GM23338 (cell line): ENCODE measurements at regions not wholly inside any gene's neighbourhood (a gene's known extent, or its start where the extent isn't known, plus 50 kb on each side); places are given as distances from the start of the nearest gene placed in this dataset.

Experiments used
- ATAC-seq: fragments of 200-7000 bp; cut with Tn5 transposase; 3 replicates; pipeline ENCODE4 v1.9.1; 2020
- DNase-seq: peaks from one replicate; pipeline ENCODE4 v3.0.0-alpha.2; 2015; ENCODE audit warnings: low spot score
- H2AFZ ChIP-seq: fragments of 200-600 bp; sonication (generic); 2 replicates; pipeline ENCODE4 v1.8.0; 2016; ENCODE audit warnings: antibody characterized with exemption, mild to moderate bottlenecking, moderate library complexity
- H3F3A ChIP-seq: fragments of 200-600 bp; sonication (generic); replicated peaks from 2 replicates; pipeline ENCODE4 v1.8.0; 2017; ENCODE audit warnings: antibody characterized with exemption, mixed run types, low read depth
- H3K27ac ChIP-seq: fragments of 200-600 bp; sonication (generic); 2 replicates; pipeline ENCODE4 v1.6.1; 2016; ENCODE audit warnings: low read depth
- H3K27me3 ChIP-seq: fragments of 200-600 bp; sonication (generic); 2 replicates; pipeline ENCODE4 v1.8.0; 2016; ENCODE audit warnings: mild to moderate bottlenecking, mixed run types, moderate library complexity; ENCODE audit not compliant: insufficient read depth
- H3K36me3 ChIP-seq: fragments of 200-600 bp; sonication (generic); 2 replicates; pipeline ENCODE4 v1.8.0; 2016; ENCODE audit warnings: mild to moderate bottlenecking; ENCODE audit not compliant: insufficient read depth
- H3K4me1 ChIP-seq: fragments of 200-600 bp; sonication (generic); 2 replicates; pipeline ENCODE4 v1.8.0; 2016; ENCODE audit warnings: mild to moderate bottlenecking, moderate library complexity; ENCODE audit not compliant: insufficient read depth
- H3K4me2 ChIP-seq: fragments of 200-600 bp; sonication (generic); 2 replicates; pipeline ENCODE4 v1.7.1; 2017; ENCODE audit warnings: mixed run types
- H3K4me3 ChIP-seq: fragments of 200-600 bp; sonication (generic); 2 replicates; pipeline ENCODE4 v1.6.1; 2016; ENCODE audit warnings: mixed run types
- H3K79me2 ChIP-seq: fragments of 200-600 bp; sonication (generic); replicated peaks from 2 replicates; pipeline ENCODE4 v1.8.0; 2017; ENCODE audit warnings: mild to moderate bottlenecking; ENCODE audit not compliant: insufficient read depth
- H3K9me2 ChIP-seq: fragments of 200-600 bp; sonication (generic); 2 replicates; pipeline ENCODE4 v1.8.0; 2017; ENCODE audit not compliant: insufficient read depth
- H4K20me1 ChIP-seq: fragments of 200-600 bp; sonication (generic); replicated peaks from 2 replicates; pipeline ENCODE4 v1.8.0; 2017; ENCODE audit warnings: mild to moderate bottlenecking; ENCODE audit not compliant: insufficient read depth
- H3K27ac Mint-ChIP-seq: 2 replicates; pipeline ENCODE4 v1.8.0; 2020; ENCODE audit warnings: inconsistent platforms, mild to moderate bottlenecking, moderate library complexity, mixed read lengths
- H3K27me3 Mint-ChIP-seq: 3 replicates; pipeline ENCODE4 v1.8.0; 2022; ENCODE audit warnings: low read depth, mild to moderate bottlenecking, moderate library complexity, mixed read lengths, inconsistent platforms; ENCODE audit not compliant: insufficient read depth, poor library complexity
- H3K36me3 Mint-ChIP-seq: 3 replicates; pipeline ENCODE4 v1.8.0; 2021; ENCODE audit warnings: low read depth, mild to moderate bottlenecking, inconsistent platforms, moderate library complexity, mixed read lengths
- H3K4me1 Mint-ChIP-seq: 3 replicates; pipeline ENCODE4 v1.8.0; 2020; ENCODE audit warnings: mild to moderate bottlenecking, inconsistent platforms, mixed read lengths
- H3K4me3 Mint-ChIP-seq: 3 replicates; pipeline ENCODE4 v1.8.0; 2021; ENCODE audit warnings: moderate library complexity, mild to moderate bottlenecking, inconsistent platforms, mixed read lengths
- H3K9me3 Mint-ChIP-seq: 3 replicates; pipeline ENCODE4 v1.8.0; 2020; ENCODE audit warnings: moderate library complexity, mild to moderate bottlenecking, inconsistent platforms, mixed read lengths
- CREB1 ChIP-seq: fragments of 250-450 bp; sonication (Bioruptor Pico); IDR thresholded peaks from 2 replicates; pipeline ENCODE4 v1.5.0; 2020; ENCODE audit warnings: low read depth, mild to moderate bottlenecking, moderate library complexity
- ETS1 ChIP-seq: IDR thresholded peaks from 2 replicates; pipeline ENCODE4 v1.6.1; 2016; ENCODE audit warnings: antibody characterized with exemption
- EZH2phosphoT487 ChIP-seq: fragments of 200-600 bp; sonication (generic); IDR thresholded peaks from one replicate; pipeline ENCODE4 v1.8.1; 2018; ENCODE audit warnings: antibody characterized with exemption; ENCODE audit not compliant: unreplicated experiment
- JUNB ChIP-seq: IDR thresholded peaks from one replicate; pipeline ENCODE4 v1.6.1; 2016; ENCODE audit warnings: antibody characterized with exemption; ENCODE audit not compliant: unreplicated experiment
- REST ChIP-seq: IDR thresholded peaks from one replicate; pipeline ENCODE4 v1.6.1; 2018; ENCODE audit warnings: antibody characterized with exemption; ENCODE audit not compliant: unreplicated experiment
- ZNF114 ChIP-seq: fragments of 250-450 bp; sonication (Bioruptor Pico); IDR thresholded peaks from 2 replicates; pipeline ENCODE4 v1.5.0; 2020; ENCODE audit warnings: mild to moderate bottlenecking, moderate library complexity
- ZNF462 ChIP-seq: fragments of 250-450 bp; sonication (Bioruptor Pico); IDR thresholded peaks from 2 replicates; pipeline ENCODE4 v1.5.0; 2020; ENCODE audit warnings: mild to moderate bottlenecking, moderate library complexity
- TF ChIP-seq, protein P1 (sequence below), 2 experiments: fragments of 200-600 bp in 1 of 2; sonication (generic) in 1 of 2; conservative IDR thresholded peaks; 2 replicates each; pipeline versions ENCODE4 v1.5.1 to v1.6.1; 2016 to 2017; ENCODE audit warnings: antibody characterized with exemption in 2 of 2, low read depth in 2 of 2, mild to moderate bottlenecking in 2 of 2, moderate library complexity in 1 of 2

GRCh38 chr3:19775765-19776164, 158.3 kb downstream of the EFHB start (continued):
- TF ChIP-seq ZNF462 (CRISPR knock-in tag) = no peak
- TF ChIP-seq JUNB = no peak
- no peak for TF ChIP-seq ETS1

GRCh38 chr3:19769694-19770093, 164.3 kb downstream of the EFHB start:
- Histone ChIP-seq H3K36me3 (no peaks in the 10 kb centered on the region), H3K4me2 (no peak overlapping the region), H3K27ac (no peak overlapping the region), H3K9me2 (no peaks in the 10 kb centered on the region), H3F3A (no peaks in the 10 kb centered on the region), H3K4me1 (peaks cover 2% of the 10 kb centered on the region), H3K27me3 (no peaks in the 10 kb centered on the region), H4K20me1 (no peaks in the 10 kb centered on the region), H3K79me2 (no peaks in the 10 kb centered on the region), H2AFZ (no peak overlapping the region), H3K4me3 (no peak overlapping the region)
- TF ChIP-seq, protein P1, sequence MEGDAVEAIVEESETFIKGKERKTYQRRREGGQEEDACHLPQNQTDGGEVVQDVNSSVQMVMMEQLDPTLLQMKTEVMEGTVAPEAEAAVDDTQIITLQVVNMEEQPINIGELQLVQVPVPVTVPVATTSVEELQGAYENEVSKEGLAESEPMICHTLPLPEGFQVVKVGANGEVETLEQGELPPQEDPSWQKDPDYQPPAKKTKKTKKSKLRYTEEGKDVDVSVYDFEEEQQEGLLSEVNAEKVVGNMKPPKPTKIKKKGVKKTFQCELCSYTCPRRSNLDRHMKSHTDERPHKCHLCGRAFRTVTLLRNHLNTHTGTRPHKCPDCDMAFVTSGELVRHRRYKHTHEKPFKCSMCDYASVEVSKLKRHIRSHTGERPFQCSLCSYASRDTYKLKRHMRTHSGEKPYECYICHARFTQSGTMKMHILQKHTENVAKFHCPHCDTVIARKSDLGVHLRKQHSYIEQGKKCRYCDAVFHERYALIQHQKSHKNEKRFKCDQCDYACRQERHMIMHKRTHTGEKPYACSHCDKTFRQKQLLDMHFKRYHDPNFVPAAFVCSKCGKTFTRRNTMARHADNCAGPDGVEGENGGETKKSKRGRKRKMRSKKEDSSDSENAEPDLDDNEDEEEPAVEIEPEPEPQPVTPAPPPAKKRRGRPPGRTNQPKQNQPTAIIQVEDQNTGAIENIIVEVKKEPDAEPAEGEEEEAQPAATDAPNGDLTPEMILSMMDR (conservative IDR thresholded peaks at IDR 0.05; ENCODE audit: low read depth in 2 of 2) = no peak
- TF ChIP-seq CREB1 (CRISPR knock-in tag) (no peak), EZH2phosphoT487 (no peak), ZNF114 (CRISPR knock-in tag) (no peak), REST (no peak)
- no peaks in the 10 kb centered on the region for H3K36me3 Mint-ChIP-seq
- peaks cover 19% of the 10 kb centered on the region; the same call in 2 of the 3 replicates for H3K4me1 Mint-ChIP-seq
- no peak overlapping the region for H3K4me3 Mint-ChIP-seq
- DNase-seq (no peak), ATAC-seq (no peak)
- H3K27me3 Mint-ChIP-seq = peaks cover 3% of the 10 kb centered on the region
- no peaks in the 10 kb centered on the region for H3K9me3 Mint-ChIP-seq
- no peak overlapping the region for H3K27ac Mint-ChIP-seq
